GM19043 (cell line): ENCODE measurements at regions not wholly inside any gene's neighbourhood (a gene's known extent, or its start where the extent isn't known, plus 50 kb on each side); places are given as distances from the start of the nearest gene placed in this dataset.

Experiments used
- ATAC-seq: cut with Tn5 transposase; IDR thresholded peaks from one replicate; pipeline ENCODE4 v1.9.1; 2021; ENCODE audit warnings: low read depth; ENCODE audit not compliant: unreplicated experiment

GRCh38 chr10:64265961-64266360, 744.8 kb downstream of the REEP3 start:
- no peak for ATAC-seq

GRCh38 chr10:64271508-64271907, 750.3 kb downstream of the REEP3 start:
- ATAC-seq = no peak

GRCh38 chr10:64271983-64272382, 750.8 kb downstream of the REEP3 start:
- ATAC-seq = no peak

- ATAC-seq = no peak
Observed at GRCh38 chr10:64275001-64275400, 753.8 kb downstream of the REEP3 start.

GRCh38 chr10:64275774-64276173, 754.6 kb downstream of the REEP3 start:
- no peak for ATAC-seq

- ATAC-seq = no peak
Observed at GRCh38 chr10:64277536-64277935, 756.3 kb downstream of the REEP3 start.

- ATAC-seq = no peak
Observed at GRCh38 chr10:64283621-64284020, 762.4 kb downstream of the REEP3 start.

GRCh38 chr10:64286533-64286932, 765.3 kb downstream of the REEP3 start:
- ATAC-seq = no peak

- ATAC-seq = no peak
Observed at GRCh38 chr10:64288404-64288803, 767.2 kb downstream of the REEP3 start.

GRCh38 chr10:64303566-64303965, 782.4 kb downstream of the REEP3 start:
- ATAC-seq = no peak

GRCh38 chr10:64306729-64307327, 785.6 kb downstream of the REEP3 start:
- no peak for ATAC-seq

- ATAC-seq = no peak
Observed at GRCh38 chr10:64312876-64313275, 791.7 kb downstream of the REEP3 start.

GRCh38 chr10:64313967-64314366, 792.8 kb downstream of the REEP3 start:
- ATAC-seq = no peak

GRCh38 chr10:64316416-64316815, 795.2 kb downstream of the REEP3 start:
- no peak for ATAC-seq

GRCh38 chr10:64316833-64317232, 795.6 kb downstream of the REEP3 start:
- no peak for ATAC-seq

- no peak for ATAC-seq
Observed at GRCh38 chr10:64320448-64320847, 799.2 kb downstream of the REEP3 start.

- ATAC-seq = no peak
Observed at GRCh38 chr10:64329510-64329909, 808.3 kb downstream of the REEP3 start.

GRCh38 chr10:64332551-64332950, 811.4 kb downstream of the REEP3 start:
- ATAC-seq = no peak

GRCh38 chr10:64334084-64334483, 812.9 kb downstream of the REEP3 start:
- ATAC-seq = no peak

GRCh38 chr10:64344211-64344610, 823.0 kb downstream of the REEP3 start:
- ATAC-seq = no peak

GRCh38 chr10:64345856-64346255, 824.7 kb downstream of the REEP3 start:
- ATAC-seq = no peak

- ATAC-seq = no peak
Observed at GRCh38 chr10:64346389-64346788, 825.2 kb downstream of the REEP3 start.

- ATAC-seq = no peak
Observed at GRCh38 chr10:64350665-64351064, 829.5 kb downstream of the REEP3 start.
